Hepatocyte (in vitro differentiated cells): ENCODE measurements at regions not wholly inside any gene's neighbourhood (a gene's known extent, or its start where the extent isn't known, plus 50 kb on each side); places are given as distances from the start of the nearest gene placed in this dataset.

ENCODE experiments used
- CTCF ChIP-seq: fragments of 200-600 bp; sonication (generic); IDR thresholded peaks from 2 replicates; pipeline ENCODE4 v1.5.1; 2016; ENCODE audit warnings: antibody characterized with exemption, mild to moderate bottlenecking; ENCODE audit not compliant: poor library complexity
- EZH2phosphoT487 ChIP-seq: fragments of 200-600 bp; sonication (generic); IDR thresholded peaks from one replicate; pipeline ENCODE4 v1.6.1; 2018; ENCODE audit warnings: antibody characterized with exemption, mild to moderate bottlenecking, low read depth, moderate library complexity; ENCODE audit not compliant: unreplicated experiment, severe bottlenecking

GRCh38 chr7:118346748-118347147 is 122.2 kb downstream of the ANKRD7 start:
- TF ChIP-seq EZH2phosphoT487 (no peak), CTCF (no peak)
